Pancreas (tissue), 10 donors: ENCODE measurements at regions not wholly inside any gene's neighbourhood (a gene's known extent, or its start where the extent isn't known, plus 50 kb on each side); places are given as distances from the start of the nearest gene placed in this dataset.

Experiments used
- ATAC-seq, 4 donors: fragments of 200-7000 bp; cut with Tn5 transposase; one replicate each; pipeline versions ENCODE4 v1.8.0 to v1.9.1; 2020; ENCODE audit warnings: mild to moderate bottlenecking in 4 of 4, moderate library complexity in 4 of 4
- DNase-seq, 6 donors: peaks; one replicate each; pipeline ENCODE4 v3.0.0-alpha.2; 2020
- FAIRE-seq: peaks from 2 replicates; lab custom pipeline; 2012; peaks lifted over from hg19 to GRCh38; lab: Jason Lieb, UNC
- H3K27ac ChIP-seq, 4 donors: fragments of 200-600 bp; sonication (generic); 1 replicate in 3 of 4; 2 replicates in 1 of 4; pipeline versions ENCODE4 v1.5.0 to v1.8.0; 2020
- H3K27me3 ChIP-seq, 4 donors: fragments of 200-600 bp; one replicate each; pipeline ENCODE4 v1.8.0; 2021
- H3K36me3 ChIP-seq, 3 donors: fragments of 200-600 bp; sonication (generic) in 1 of 3; one replicate each; pipeline versions ENCODE4 v1.5.0 to v1.8.0; 2020 to 2021
- H3K4me1 ChIP-seq, 3 donors: fragments of 200-600 bp; one replicate each; pipeline ENCODE4 v1.8.0; 2021
- H3K4me3 ChIP-seq, 4 donors: fragments of 200-600 bp; sonication (generic) in 2 of 4; one replicate each; pipeline versions ENCODE4 v1.5.0 to v1.8.0; 2020 to 2021
- H3K9me3 ChIP-seq, 4 donors: fragments of 200-600 bp; one replicate each; pipeline ENCODE4 v1.8.0; 2021
- WGBS, 2 donors: extraction: QIAGEN DNeasy Blood & Tissue Kit; methylation state at CpG; one replicate each; pipeline ENCODE4 v1.1.7; 2013; 5-methylcytosine and 5-hydroxymethylcytosine counted together
- intact Hi-C, 3 donors: fragments of 100-400 bp; cut with DNase I; formaldehyde crosslinking; loops; one replicate each; pipeline versions ENCODE4 v1.11.1 to v1.14.2; 2022
- TF ChIP-seq, protein P1 (sequence below), 4 donors: fragments of 200-600 bp; sonication (generic) in 3 of 4; IDR thresholded peaks; one replicate each; pipeline versions ENCODE4 v1.5.0 to v1.8.0; 2021; ENCODE audit warnings: antibody characterized with exemption in 4 of 4
- donor health status: healthy with polysubstance abuse.
- donor health status: DM: no; HTN: no; CAD: no; lungs with moderate emphysema.
- donor health status: DM: no; HTN: no; CAD: no.
- donor health status: control.
- donor health status: control.
- donor health status: Bipolar disorder and iron deficiency.
- donor health status: DM: yes; HTN: yes; CAD: no.
- donor health status: DM: no; HTN: no; CAD: no.
- donor health status: DM: no; HTN: no; CAD: no.
- donor health status: DM: yes; HTN: yes; CAD: no.

DNA sequence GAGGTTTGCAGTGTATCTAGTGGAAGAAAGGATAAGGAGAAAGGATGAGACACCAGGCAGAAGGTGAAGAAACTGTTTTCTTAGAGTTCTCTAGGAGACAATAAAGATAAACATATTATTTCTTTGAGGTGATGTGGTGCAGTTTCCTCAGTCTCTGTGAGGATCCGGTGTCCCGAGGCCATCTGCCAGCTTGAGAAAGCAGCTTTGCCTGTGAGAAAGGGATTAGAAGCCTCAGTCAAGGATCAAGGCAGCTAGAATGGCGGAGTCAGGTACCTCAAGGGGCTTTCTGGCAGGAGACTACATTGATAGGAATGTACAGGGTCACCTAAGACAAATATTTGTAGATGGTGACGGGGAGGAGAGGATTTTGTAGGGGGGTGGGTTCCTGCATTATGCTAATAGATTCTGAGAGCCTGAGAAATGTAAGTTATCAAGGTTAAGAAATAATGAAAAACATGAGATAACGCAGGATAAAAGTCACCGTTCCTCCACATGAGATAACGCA, 103.9 kb upstream of the MB21D2 start:
- Histone ChIP-seq H3K36me3 (no peaks in the 10 kb centered on the region), H3K27me3 (no peaks in the 10 kb centered on the region), H3K4me1 (no peaks in the 10 kb centered on the region), H3K9me3 (no peaks in the 10 kb centered on the region), H3K27ac (no peak overlapping the region), H3K4me3 (no peak overlapping the region)
- TF ChIP-seq, protein P1, sequence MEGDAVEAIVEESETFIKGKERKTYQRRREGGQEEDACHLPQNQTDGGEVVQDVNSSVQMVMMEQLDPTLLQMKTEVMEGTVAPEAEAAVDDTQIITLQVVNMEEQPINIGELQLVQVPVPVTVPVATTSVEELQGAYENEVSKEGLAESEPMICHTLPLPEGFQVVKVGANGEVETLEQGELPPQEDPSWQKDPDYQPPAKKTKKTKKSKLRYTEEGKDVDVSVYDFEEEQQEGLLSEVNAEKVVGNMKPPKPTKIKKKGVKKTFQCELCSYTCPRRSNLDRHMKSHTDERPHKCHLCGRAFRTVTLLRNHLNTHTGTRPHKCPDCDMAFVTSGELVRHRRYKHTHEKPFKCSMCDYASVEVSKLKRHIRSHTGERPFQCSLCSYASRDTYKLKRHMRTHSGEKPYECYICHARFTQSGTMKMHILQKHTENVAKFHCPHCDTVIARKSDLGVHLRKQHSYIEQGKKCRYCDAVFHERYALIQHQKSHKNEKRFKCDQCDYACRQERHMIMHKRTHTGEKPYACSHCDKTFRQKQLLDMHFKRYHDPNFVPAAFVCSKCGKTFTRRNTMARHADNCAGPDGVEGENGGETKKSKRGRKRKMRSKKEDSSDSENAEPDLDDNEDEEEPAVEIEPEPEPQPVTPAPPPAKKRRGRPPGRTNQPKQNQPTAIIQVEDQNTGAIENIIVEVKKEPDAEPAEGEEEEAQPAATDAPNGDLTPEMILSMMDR (IDR thresholded peaks at IDR 0.05), result no peak
- ATAC-seq (no peak), DNase-seq (no peak), FAIRE-seq (no peak)
- intact Hi-C loops, result no loop called here
- 45 to 53% methylated on average over 7 of the region's 7 CpGs for WGBS, 2 donors

DNA sequence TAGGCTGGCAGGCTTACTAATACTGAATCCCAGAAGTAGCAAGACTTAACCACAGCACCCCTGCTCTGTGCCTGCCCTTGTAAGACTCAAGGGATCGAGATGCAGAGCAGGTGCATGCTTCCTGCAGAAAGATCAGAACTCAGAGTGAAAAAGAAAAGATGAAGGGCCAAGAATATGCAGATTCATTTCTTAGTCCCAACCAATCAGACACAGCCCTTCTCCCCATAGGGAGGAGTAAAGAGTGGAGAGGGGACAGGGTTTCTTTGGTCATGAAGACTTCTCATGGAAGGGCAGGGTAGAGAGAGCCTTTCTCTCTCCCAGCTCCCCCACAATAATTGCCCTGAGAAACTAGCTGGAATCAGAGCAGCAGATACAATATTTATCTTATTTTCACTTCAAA, 105.6 kb upstream of the MB21D2 start:
- no peaks in the 10 kb centered on the region for H3K4me1 ChIP-seq
- no peak for FAIRE-seq
- ATAC-seq, result no peak
- no peaks in the 10 kb centered on the region for H3K36me3 ChIP-seq
- DNase-seq, result no peak
- no peaks in the 10 kb centered on the region for H3K27me3 ChIP-seq
- intact Hi-C loops, result no loop called here
- H3K4me3 ChIP-seq, result no peak overlapping the region
- no peaks in the 10 kb centered on the region for H3K9me3 ChIP-seq
- TF ChIP-seq, protein P1 (IDR thresholded peaks at IDR 0.05), result no peak
- WGBS, 2 donors, result 69 to 89% methylated on average over 1 of the region's 1 CpG
- H3K27ac ChIP-seq, result no peak overlapping the region

DNA sequence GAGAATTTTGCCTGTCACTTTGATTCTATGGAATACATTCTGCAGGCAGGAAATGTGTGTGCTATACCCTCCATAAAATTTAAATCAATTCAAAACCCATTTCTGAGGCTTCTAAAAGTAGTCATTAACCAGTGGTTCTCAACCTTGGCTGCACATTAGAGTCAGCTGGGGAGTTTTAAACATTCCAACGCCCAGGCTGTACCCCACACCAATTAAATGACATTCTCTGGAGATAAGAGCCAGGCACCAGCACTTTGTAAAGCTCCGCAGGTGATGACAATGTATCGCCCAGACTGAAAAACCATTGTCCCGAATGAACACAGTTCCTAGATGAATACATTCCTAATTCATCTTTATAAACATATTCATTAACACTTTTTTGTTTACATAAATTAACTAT, 110.6 kb upstream of the MB21D2 start:
- H3K4me1 ChIP-seq, result no peaks in the 10 kb centered on the region
- 45 to 48% methylated on average over 4 of the region's 4 CpGs for WGBS, 2 donors
- intact Hi-C loops, result no loop called here
- TF ChIP-seq, protein P1 (IDR thresholded peaks at IDR 0.05), result no peak
- H3K27me3 ChIP-seq, result no peaks in the 10 kb centered on the region
- H3K9me3 ChIP-seq, result no peaks in the 10 kb centered on the region
- no peaks in the 10 kb centered on the region for H3K36me3 ChIP-seq
- DNase-seq, result no peak
- no peak overlapping the region for H3K27ac ChIP-seq
- FAIRE-seq, result no peak
- no peak overlapping the region for H3K4me3 ChIP-seq
- ATAC-seq, result no peak

DNA sequence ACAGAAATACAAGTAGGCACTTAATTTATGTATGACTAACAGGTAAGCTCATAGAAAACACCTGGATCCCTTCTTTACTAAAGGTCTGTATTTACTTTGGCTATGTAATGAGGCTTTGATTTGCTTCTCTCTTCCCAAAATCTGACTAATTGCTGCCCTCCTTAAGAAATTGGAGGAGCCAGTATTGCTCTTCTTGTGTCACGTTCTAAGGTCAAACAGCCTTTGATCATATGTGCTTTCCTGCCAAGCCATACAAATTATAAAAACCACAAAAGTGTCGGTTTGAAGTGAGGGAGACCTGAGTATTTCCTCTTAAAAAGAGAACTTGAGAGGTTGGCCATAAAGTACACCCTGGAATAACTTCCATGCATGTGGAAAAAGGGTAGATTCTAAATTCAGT, 112.1 kb upstream of the MB21D2 start:
- no peak overlapping the region for H3K4me3 ChIP-seq
- H3K9me3 ChIP-seq, result no peaks in the 10 kb centered on the region
- FAIRE-seq (no peak), DNase-seq (no peak), ATAC-seq (no peak)
- TF ChIP-seq, protein P1 (IDR thresholded peaks at IDR 0.05), result no peak
- no peak overlapping the region for H3K27ac ChIP-seq
- no peaks in the 10 kb centered on the region for H3K36me3 ChIP-seq
- intact Hi-C loops, result loop anchor here in 1 of 3 donors (10.0 kb wide), 1 partner anchor 215 kb away; no protein-coding TSS in a partner anchor
- 35 to 41% methylated on average over 2 of the region's 2 CpGs for WGBS, 2 donors
- no peaks in the 10 kb centered on the region for H3K4me1 ChIP-seq
- H3K27me3 ChIP-seq, result no peaks in the 10 kb centered on the region

DNA sequence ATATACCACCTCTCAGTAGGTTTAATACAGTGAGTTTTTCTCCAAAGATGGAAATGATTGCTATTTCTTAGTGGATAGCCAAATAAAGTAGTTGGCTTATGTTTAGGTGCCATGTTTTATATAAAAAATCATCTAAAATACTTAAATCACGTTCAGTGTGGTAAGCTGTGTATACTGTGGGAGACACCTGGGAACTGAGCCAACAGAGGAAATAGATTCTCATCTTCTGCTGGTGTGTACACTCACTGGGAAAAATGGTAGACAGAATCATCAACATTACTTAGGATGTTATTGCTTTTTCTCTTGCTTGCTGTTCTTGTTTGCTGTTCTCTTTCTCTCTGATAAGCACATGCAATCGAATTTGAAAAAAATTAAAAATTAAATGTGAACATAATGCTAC, 112.6 kb upstream of the MB21D2 start:
- no peaks in the 10 kb centered on the region for H3K9me3 ChIP-seq
- no peaks in the 10 kb centered on the region for H3K4me1 ChIP-seq
- 24 to 33% methylated on average over 2 of the region's 2 CpGs for WGBS, 2 donors
- no peak for DNase-seq
- no peaks in the 10 kb centered on the region for H3K27me3 ChIP-seq
- no peak for FAIRE-seq
- no peak overlapping the region for H3K4me3 ChIP-seq
- H3K36me3 ChIP-seq, result no peaks in the 10 kb centered on the region
- TF ChIP-seq, protein P1 (IDR thresholded peaks at IDR 0.05), result no peak
- intact Hi-C loops, result loop anchor here in 1 of 3 donors (10.0 kb wide), 1 partner anchor 215 kb away; no protein-coding TSS in a partner anchor
- no peak overlapping the region for H3K27ac ChIP-seq
- ATAC-seq, result no peak
